Left ventricle myocardium inferior (tissue), 1 donor: ENCODE measurements at regions not wholly inside any gene's neighbourhood (a gene's known extent, or its start where the extent isn't known, plus 50 kb on each side); places are given as distances from the start of the nearest gene placed in this dataset.

Experiments
- DNase-seq: peaks from one replicate; pipeline ENCODE4 v3.0.0-alpha.2; 2020
- H3K27ac ChIP-seq: fragments of 200-600 bp; replicated peaks from 2 replicates; pipeline ENCODE4 v1.8.0; 2021
- H3K27me3 ChIP-seq: fragments of 200-600 bp; 2 replicates; pipeline ENCODE4 v1.8.0; 2021; ENCODE audit warnings: low read depth
- H3K36me3 ChIP-seq: fragments of 200-600 bp; 2 replicates; pipeline ENCODE4 v1.8.0; 2021
- H3K4me1 ChIP-seq: fragments of 200-600 bp; 2 replicates; pipeline ENCODE4 v1.8.0; 2021
- H3K4me3 ChIP-seq: fragments of 200-600 bp; 2 replicates; pipeline ENCODE4 v1.8.0; 2021; ENCODE audit warnings: mild to moderate bottlenecking, moderate library complexity
- H3K9me3 ChIP-seq: fragments of 200-600 bp; replicated peaks from 2 replicates; pipeline ENCODE4 v1.8.0; 2021
- intact Hi-C: fragments of 100-400 bp; cut with micrococcal nuclease; formaldehyde crosslinking; loops from one replicate; pipeline ENCODE4 v1.11.0; 2022
- TF ChIP-seq, protein P1 (sequence below): fragments of 200-600 bp; IDR thresholded peaks from 2 replicates; pipeline ENCODE4 v1.8.0; 2021; ENCODE audit warnings: antibody characterized with exemption, mild to moderate bottlenecking, borderline replicate concordance
- donor health status: DM: no; HTN: yes; CAD: no; lungs with severe emphysema.

DNA sequence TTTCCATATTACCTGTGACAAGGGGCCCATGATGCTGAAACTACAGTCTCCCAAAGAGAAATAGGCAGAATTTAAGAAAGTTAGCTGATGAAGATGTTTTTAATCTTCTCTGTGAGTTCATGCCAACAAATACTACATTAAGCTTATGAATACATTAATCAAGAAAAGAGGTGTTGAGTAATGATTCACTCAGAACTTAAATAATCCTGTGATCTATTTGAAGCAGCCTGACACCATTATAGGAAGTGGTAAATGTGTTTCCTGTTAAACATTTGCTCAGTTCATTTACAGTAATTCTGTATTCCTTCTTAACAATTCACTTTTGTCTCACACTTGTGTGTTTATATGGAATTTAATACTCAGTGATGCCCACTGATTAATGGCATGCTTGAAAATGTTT lies 75.0 kb upstream of the IZUMO3 start:
- intact Hi-C loops, result no loop called here
- DNase-seq, result no peak
- no peaks in the 10 kb centered on the region for H3K27me3 ChIP-seq
- H3K4me3 ChIP-seq, result no peak overlapping the region
- TF ChIP-seq, protein P1, sequence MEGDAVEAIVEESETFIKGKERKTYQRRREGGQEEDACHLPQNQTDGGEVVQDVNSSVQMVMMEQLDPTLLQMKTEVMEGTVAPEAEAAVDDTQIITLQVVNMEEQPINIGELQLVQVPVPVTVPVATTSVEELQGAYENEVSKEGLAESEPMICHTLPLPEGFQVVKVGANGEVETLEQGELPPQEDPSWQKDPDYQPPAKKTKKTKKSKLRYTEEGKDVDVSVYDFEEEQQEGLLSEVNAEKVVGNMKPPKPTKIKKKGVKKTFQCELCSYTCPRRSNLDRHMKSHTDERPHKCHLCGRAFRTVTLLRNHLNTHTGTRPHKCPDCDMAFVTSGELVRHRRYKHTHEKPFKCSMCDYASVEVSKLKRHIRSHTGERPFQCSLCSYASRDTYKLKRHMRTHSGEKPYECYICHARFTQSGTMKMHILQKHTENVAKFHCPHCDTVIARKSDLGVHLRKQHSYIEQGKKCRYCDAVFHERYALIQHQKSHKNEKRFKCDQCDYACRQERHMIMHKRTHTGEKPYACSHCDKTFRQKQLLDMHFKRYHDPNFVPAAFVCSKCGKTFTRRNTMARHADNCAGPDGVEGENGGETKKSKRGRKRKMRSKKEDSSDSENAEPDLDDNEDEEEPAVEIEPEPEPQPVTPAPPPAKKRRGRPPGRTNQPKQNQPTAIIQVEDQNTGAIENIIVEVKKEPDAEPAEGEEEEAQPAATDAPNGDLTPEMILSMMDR, result no peak
- no peaks in the 10 kb centered on the region for H3K9me3 ChIP-seq
- no peaks in the 10 kb centered on the region for H3K4me1 ChIP-seq
- no peaks in the 10 kb centered on the region for H3K36me3 ChIP-seq
- H3K27ac ChIP-seq, result no peak overlapping the region

DNA sequence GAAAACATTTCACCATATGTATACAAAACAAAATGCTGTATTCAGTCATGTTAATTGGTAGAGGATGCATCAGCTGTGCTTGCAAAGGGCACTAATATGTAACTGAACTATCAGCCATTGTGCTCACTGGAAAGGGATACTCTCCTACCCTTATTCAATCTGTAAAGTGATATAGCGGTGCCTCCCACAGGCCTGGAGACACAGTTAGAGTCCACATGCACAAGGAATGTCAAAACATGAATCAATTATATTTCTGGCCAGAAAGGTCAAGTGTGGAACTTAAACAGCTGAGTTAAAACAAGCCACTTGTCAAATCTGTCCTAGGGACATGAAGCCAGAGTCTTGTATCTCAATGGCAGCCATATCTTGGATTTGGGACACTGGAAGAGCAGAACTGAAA lies 71.2 kb upstream of the IZUMO3 start:
- TF ChIP-seq, protein P1, result no peak
- no peaks in the 10 kb centered on the region for H3K9me3 ChIP-seq
- intact Hi-C loops, result no loop called here
- H3K36me3 ChIP-seq, result no peaks in the 10 kb centered on the region
- H3K4me3 ChIP-seq, result no peak overlapping the region
- H3K4me1 ChIP-seq, result no peaks in the 10 kb centered on the region
- no peak overlapping the region for H3K27ac ChIP-seq
- no peaks in the 10 kb centered on the region for H3K27me3 ChIP-seq
- DNase-seq, result no peak

DNA sequence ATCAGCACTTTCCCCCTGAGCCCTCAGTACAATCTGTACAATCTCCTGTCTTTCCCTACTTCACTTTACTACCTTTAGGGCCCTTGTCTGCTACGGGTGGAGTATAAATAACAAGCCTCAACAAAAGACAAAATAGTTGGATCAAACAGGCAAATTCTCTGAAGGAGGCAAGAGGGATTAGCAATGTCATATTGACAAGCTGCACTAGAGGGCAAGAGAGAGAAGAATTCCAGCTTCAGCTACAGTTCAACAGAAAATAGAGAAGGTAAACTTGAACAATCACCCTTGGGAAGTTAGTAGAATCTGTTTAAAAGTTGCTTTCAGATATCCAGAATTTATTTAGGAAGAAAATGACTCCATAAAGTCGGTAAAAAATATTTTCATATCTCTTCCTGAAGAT lies 68.4 kb upstream of the IZUMO3 start:
- Histone ChIP-seq H3K4me3 (no peak overlapping the region), H3K27ac (no peak overlapping the region), H3K36me3 (no peaks in the 10 kb centered on the region), H3K4me1 (no peaks in the 10 kb centered on the region), H3K9me3 (no peaks in the 10 kb centered on the region), H3K27me3 (no peaks in the 10 kb centered on the region)
- DNase-seq, result no peak
- intact Hi-C loops, result no loop called here
- TF ChIP-seq, protein P1, result no peak

DNA sequence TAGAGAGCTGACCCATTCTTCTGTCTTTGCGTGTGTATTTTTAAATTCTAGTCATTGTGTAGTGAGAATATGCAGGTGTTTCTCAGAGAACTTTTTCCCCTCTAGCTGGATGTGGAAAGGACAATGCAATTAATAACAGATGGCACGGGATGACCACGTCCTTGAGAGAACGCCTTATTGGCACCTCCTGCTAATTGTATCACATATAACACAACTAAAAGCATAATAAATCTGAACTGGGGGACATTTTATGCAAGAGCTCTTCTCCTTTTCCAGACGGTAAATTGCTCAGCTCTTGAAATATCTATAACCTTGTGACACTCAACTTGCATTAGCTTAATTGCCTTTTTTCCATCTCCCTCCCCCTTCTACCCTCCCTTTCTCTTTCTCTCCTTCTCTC lies 62.9 kb upstream of the IZUMO3 start:
- intact Hi-C loops, result no loop called here
- TF ChIP-seq, protein P1, result no peak
- H3K9me3 ChIP-seq, result no peaks in the 10 kb centered on the region
- no peaks in the 10 kb centered on the region for H3K27me3 ChIP-seq
- H3K36me3 ChIP-seq, result no peaks in the 10 kb centered on the region
- no peak overlapping the region for H3K27ac ChIP-seq
- DNase-seq, result no peak
- H3K4me1 ChIP-seq, result no peaks in the 10 kb centered on the region
- H3K4me3 ChIP-seq, result no peak overlapping the region

DNA sequence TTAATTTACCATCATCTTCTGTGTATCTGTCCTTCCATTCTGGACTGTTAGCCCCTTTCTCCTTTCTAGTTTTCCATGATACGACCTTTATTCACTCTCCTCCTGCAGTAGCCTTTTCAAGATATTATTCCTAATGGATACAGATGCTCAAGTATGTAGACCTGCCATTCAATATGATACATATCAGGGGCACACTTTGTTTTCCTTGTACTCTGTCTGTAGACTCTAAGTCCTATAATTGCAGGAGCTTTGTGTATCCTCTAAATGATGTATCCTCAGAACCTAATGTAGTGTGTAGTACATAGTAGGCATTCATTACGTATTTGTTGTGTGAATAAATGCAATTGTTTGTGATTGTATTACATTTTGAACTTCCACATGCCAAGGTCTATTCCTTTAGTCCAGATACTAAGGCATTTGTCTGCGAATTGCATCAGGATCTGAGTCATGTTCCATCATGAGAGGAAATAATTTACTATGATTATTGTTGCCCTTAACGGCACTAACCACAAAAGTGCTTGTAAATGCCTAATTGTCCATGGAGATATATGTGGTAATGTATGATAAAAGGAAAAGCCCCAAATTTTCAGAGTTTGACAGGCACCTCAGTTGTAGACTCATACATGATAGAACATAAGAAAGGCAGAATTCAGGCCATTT lies 57.1 kb upstream of the IZUMO3 start:
- Histone ChIP-seq H3K36me3 (no peaks in the 10 kb centered on the region), H3K4me1 (no peaks in the 10 kb centered on the region), H3K4me3 (no peak overlapping the region), H3K27me3 (no peaks in the 10 kb centered on the region), H3K27ac (no peak overlapping the region), H3K9me3 (peaks cover 3% of the 10 kb centered on the region)
- TF ChIP-seq, protein P1, result no peak
- DNase-seq, result no peak
- intact Hi-C loops, result no loop called here
